K562 (cell line): ENCODE measurements at regions not wholly inside any gene's neighbourhood (a gene's known extent, or its start where the extent isn't known, plus 50 kb on each side); places are given as distances from the start of the nearest gene placed in this dataset.

Experiments used
- CEBPZ ChIP-seq: fragments of 150-350 bp; IDR thresholded peaks from 2 replicates; pipeline ENCODE4 v1.6.1; 2014; ENCODE audit warnings: low read depth, mild to moderate bottlenecking, low read length, borderline replicate concordance
- HEY1 ChIP-seq: fragments of 250-450 bp; sonication (Bioruptor Pico); IDR thresholded peaks from 2 replicates; pipeline ENCODE4 v1.5.0; 2020; ENCODE audit warnings: mild to moderate bottlenecking, moderate library complexity, borderline replicate concordance
- PHB ChIP-seq: fragments of 250-450 bp; sonication (Bioruptor Pico); IDR thresholded peaks from 2 replicates; pipeline ENCODE4 v1.5.0; 2021
- RBM39 ChIP-seq: fragments of 200-400 bp; formaldehyde crosslinking; optimal IDR thresholded peaks from 2 replicates; pipeline ENCODE3; 2018; ENCODE audit warnings: low read depth, low read length
- SAP30 ChIP-seq: fragments of 200-600 bp; sonication (generic); IDR thresholded peaks from 2 replicates; pipeline ENCODE4 v1.6.1; 2012; ENCODE audit warnings: borderline replicate concordance, low read depth, mild to moderate bottlenecking, moderate library complexity, low read length, control low read depth, inconsistent platforms; ENCODE audit not compliant: insufficient read depth, poor library complexity, severe bottlenecking
- SFPQ ChIP-seq: fragments of 200-400 bp; formaldehyde crosslinking; IDR thresholded peaks from 2 replicates; pipeline ENCODE4 v1.6.1; 2017; ENCODE audit warnings: mild to moderate bottlenecking, low read depth, low read length, moderate library complexity
- SMAD2 ChIP-seq: fragments of 150-350 bp; IDR thresholded peaks from 2 replicates; pipeline ENCODE4 v1.6.1; 2014; ENCODE audit warnings: low read depth, mild to moderate bottlenecking, low read length
- TEAD2 ChIP-seq: fragments of 450-650 bp; IDR thresholded peaks from 2 replicates; pipeline ENCODE4 v1.6.1; 2016; ENCODE audit warnings: missing genetic modification characterization, control low read depth, missing compliant biosample characterization
- ZNF436 ChIP-seq: fragments of 250-450, 450-650 bp; sonication (Bioruptor Pico); formaldehyde crosslinking; IDR thresholded peaks from 2 replicates; pipeline ENCODE4 v1.7.0; 2020; ENCODE audit warnings: mild to moderate bottlenecking
- ZNF511 ChIP-seq: sonication (generic); formaldehyde crosslinking; IDR thresholded peaks from 2 replicates; pipeline ENCODE4 v1.8.0; 2022; ENCODE audit warnings: mild to moderate bottlenecking, missing genetic modification reagents

- TF ChIP-seq SFPQ (no peak), CEBPZ (no peak), ZNF511 (CRISPR knock-in tag) (no peak), ZNF436 (CRISPR knock-in tag) (no peak), RBM39 (no peak), HEY1 (CRISPR knock-in tag) (no peak), SAP30 (no peak), TEAD2 (no peak), SMAD2 (no peak), PHB (CRISPR knock-in tag) (no peak)
- TF ChIP-seq, all 486 proteins: peak for 0
Observed at GRCh38 chrX:74207539-74207938, 96.4 kb upstream of the ZCCHC13 start (continued).
